HepG2 (cell line): ENCODE measurements at regions not wholly inside any gene's neighbourhood (a gene's known extent, or its start where the extent isn't known, plus 50 kb on each side); places are given as distances from the start of the nearest gene placed in this dataset.

Experiments
- ATAC-seq: fragments of 200-7000 bp; cut with Tn5 transposase; 3 replicates; pipeline ENCODE4 v1.9.1; 2020; ENCODE audit warnings: mild to moderate bottlenecking, moderate library complexity
- BruUV-seq: library from RNA; stranded (reverse); fragments of 400-500 nt; replicated peaks from 2 replicates; lab custom pipeline; 2021; lab: Mats Ljungman, UMichigan
- CTCF ChIA-PET: fragments of 300-600 bp; formaldehyde crosslinking; extraction: SDS; loops from one replicate; lab custom pipeline; 2021; ENCODE audit warnings: low total read pairs, inconsistent platforms, low intra/inter-chr PET ratio; lab: Yijun Ruan, JAX
- POLR2A ChIA-PET: fragments of 350-600 bp; sonication (Branson Sonifier 250); formaldehyde crosslinking; loops from one replicate; lab custom pipeline; 2020; ENCODE audit warnings: antibody characterized with exemption, inconsistent platforms; lab: Yijun Ruan, JAX
- DNase-seq: peaks from one replicate; pipeline ENCODE4 v3.0.0-alpha.2; 2015; ENCODE audit warnings: low spot score
- FAIRE-seq: peaks from 3 replicates; lab custom pipeline; 2011; peaks lifted over from hg19 to GRCh38; lab: Jason Lieb, UNC
- H2AFZ ChIP-seq: one replicate; pipeline ENCODE4 v1.6.1; 2011; ENCODE audit warnings: low read length, inconsistent platforms
- H3K27ac ChIP-seq: fragments of 300-600 bp; 3 replicates; pipeline ENCODE4 v1.8.0; 2011; ENCODE audit warnings: mixed run types, mild to moderate bottlenecking, mixed read lengths, low read length, inconsistent platforms; ENCODE audit not compliant: insufficient read depth; ENCODE audit errors: extremely low read length
- H3K27me3 ChIP-seq, 2 experiments: fragments of 200-600 bp in 1 of 2; 2 replicates in 1 of 2; 3 replicates in 1 of 2; pipeline versions ENCODE4 v1.6.0 to v1.8.0; 2011; ENCODE audit warnings: low read length in 2 of 2, mild to moderate bottlenecking in 2 of 2, moderate library complexity in 2 of 2, inconsistent platforms in 1 of 2; ENCODE audit not compliant: insufficient read depth in 2 of 2, control insufficient read depth in 1 of 2
- H3K36me3 ChIP-seq, 2 experiments: fragments of 200-600 bp in 1 of 2; replicated peaks in 1 of 2; 2 replicates in 1 of 2; 3 replicates in 1 of 2; pipeline versions ENCODE4 v1.5.1 to v1.8.0; 2011; ENCODE audit warnings: low read length in 2 of 2, inconsistent platforms in 1 of 2; ENCODE audit not compliant: insufficient read depth in 2 of 2, control insufficient read depth in 1 of 2
- H3K4me1 ChIP-seq: 2 replicates; pipeline ENCODE4 v1.5.1; 2012; ENCODE audit warnings: low read length, inconsistent platforms; ENCODE audit not compliant: insufficient read depth
- H3K4me2 ChIP-seq: 2 replicates; pipeline ENCODE4 v1.6.0; 2011; ENCODE audit warnings: low read depth, low read length, inconsistent platforms
- H3K4me3 ChIP-seq, 3 experiments: fragments of 200-600 bp in 1 of 3; sonication (generic), shearing (Covaris generic) in 1 of 3; replicated peaks in 1 of 3; 2 replicates each; pipeline ENCODE4 v1.5.1; 2011 to 2016; ENCODE audit warnings: low read length in 3 of 3, inconsistent platforms in 2 of 3, low read depth in 2 of 3, mild to moderate bottlenecking in 2 of 3, control low read depth in 1 of 3, mixed read lengths in 1 of 3; ENCODE audit not compliant: insufficient read depth in 1 of 3
- H3K79me2 ChIP-seq: one replicate; pipeline ENCODE4 v1.6.1; 2011; ENCODE audit warnings: low read length, inconsistent platforms; ENCODE audit not compliant: insufficient read depth
- H3K9ac ChIP-seq: 2 replicates; pipeline ENCODE4 v1.6.0; 2011; ENCODE audit warnings: mild to moderate bottlenecking, low read depth, low read length, inconsistent platforms; ENCODE audit not compliant: insufficient read depth
- H3K9me3 ChIP-seq: 2 replicates; pipeline ENCODE4 v1.5.1; 2012; ENCODE audit warnings: mild to moderate bottlenecking, low read length
- H4K20me1 ChIP-seq: 2 replicates; pipeline ENCODE4 v1.6.0; 2011; ENCODE audit warnings: inconsistent platforms, mild to moderate bottlenecking, low read length, moderate library complexity; ENCODE audit not compliant: insufficient read depth
- CTCF ChIP-seq: sonication (generic); formaldehyde crosslinking; IDR thresholded peaks from 2 replicates; pipeline ENCODE4 v1.5.0; 2020; ENCODE audit warnings: mild to moderate bottlenecking, missing genetic modification reagents, moderate library complexity
- NFAT5 ChIP-seq: sonication (generic); formaldehyde crosslinking; IDR thresholded peaks from 2 replicates; pipeline ENCODE4 v1.4.0; 2020; ENCODE audit warnings: missing genetic modification reagents
- SMC3 ChIP-seq: IDR thresholded peaks from 2 replicates; pipeline ENCODE4 v1.6.1; 2011; ENCODE audit warnings: low read length, improper control_type of control experiment
- STAG1 ChIP-seq: sonication (generic); formaldehyde crosslinking; IDR thresholded peaks from 2 replicates; pipeline ENCODE4 v1.4.0; 2020; ENCODE audit warnings: missing genetic modification reagents
- XRCC5 ChIP-seq: fragments of 200-400 bp; formaldehyde crosslinking; optimal IDR thresholded peaks from 2 replicates; pipeline ENCODE3; 2017; ENCODE audit warnings: mild to moderate bottlenecking, low read length
- ZNF468 ChIP-seq: sonication (generic); formaldehyde crosslinking; IDR thresholded peaks from 2 replicates; pipeline ENCODE4 v1.8.0; 2022; ENCODE audit warnings: mild to moderate bottlenecking, moderate library complexity, missing genetic modification reagents
- WGBS: methylation state at CpG from one replicate; pipeline ENCODE4 v1.1.6; 2017; ENCODE audit warnings: low lambda C conversion rate; 5-methylcytosine and 5-hydroxymethylcytosine counted together
- in situ Hi-C: cut with HindIII; loops from 2 replicates; pipeline ENCODE4 v1.10.0; 2017; ENCODE audit warnings: low pct_unique_long_range_greater_than_20kb; ENCODE audit not compliant: extremely low pct_ligation_motif_present
- intact Hi-C: fragments of 100-400 bp; cut with micrococcal nuclease; formaldehyde crosslinking; loops from one replicate; pipeline ENCODE4 v1.10.0; 2022; ENCODE audit not compliant: unreplicated experiment

DNA sequence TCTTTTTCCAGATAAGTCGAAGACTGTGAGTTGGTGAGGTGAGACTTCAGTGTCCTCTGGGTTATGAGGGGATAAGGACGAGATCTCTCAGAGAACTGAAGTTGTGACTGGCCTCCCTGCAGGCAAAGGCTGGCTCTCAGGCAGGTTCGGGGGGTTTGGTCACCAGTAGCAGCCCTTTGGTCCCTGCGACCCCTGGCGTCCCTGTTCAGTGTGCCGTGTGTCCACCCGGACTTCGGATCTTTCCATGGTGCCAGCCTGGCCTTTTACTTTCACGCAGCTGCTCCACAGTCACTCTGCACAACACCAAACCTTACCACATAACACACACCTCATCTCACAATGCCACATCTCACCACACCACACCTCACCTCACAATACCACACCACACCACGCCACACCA lies 131.9 kb downstream of the ERMARD start:
- peak; percentile 20 for DNase-seq
- in situ Hi-C loops (loop anchor here (5.0 kb wide), 1 partner anchor 91 kb away; no protein-coding TSS in a partner anchor), intact Hi-C loops (loop anchor here (1.0 to 2.0 kb wide), 3 partner anchors 51 to 94 kb away; no protein-coding TSS in a partner anchor)
- Histone ChIP-seq H3K4me1 (no peaks in the 10 kb centered on the region), H3K27ac (no peak overlapping the region), H2AFZ (no peak overlapping the region), H3K4me2 (no peak overlapping the region), H3K27me3 (peaks cover 2 to 60% of the 10 kb centered on the region in 2 experiments; a peak in 4 of 5 replicates), H3K79me2 (no peaks in the 10 kb centered on the region), H4K20me1 (no peaks in the 10 kb centered on the region; the same call in 1 of the 2 replicates), H3K4me3 (no peak overlapping the region), H3K9ac (no peak overlapping the region), H3K9me3 (no peaks in the 10 kb centered on the region), H3K36me3 (no peaks in the 10 kb centered on the region)
- no peak for FAIRE-seq
- ChIA-PET POLR2A (no interaction called here), CTCF (interaction anchor here (1.3 to 1.7 kb wide), 2 partner anchors 51 to 93 kb away, joined by 4 read pairs; no protein-coding TSS in a partner anchor)
- no TSS peak for BruUV-seq
- ATAC-seq = peak; percentile 68
- 3% methylated on average over 8 of the region's 10 CpGs for WGBS
- TF ChIP-seq SMC3 (peak; percentile 39), STAG1 (CRISPR knock-in tag) (peak; percentile 56), CTCF (CRISPR knock-in tag) (peak; percentile 69), ZNF468 (CRISPR knock-in tag) (no peak), NFAT5 (CRISPR knock-in tag) (no peak), XRCC5 (peak; percentile 25)
